Retinal pigment epithelial cell (primary cell): ENCODE measurements at regions not wholly inside any gene's neighbourhood (a gene's known extent, or its start where the extent isn't known, plus 50 kb on each side); places are given as distances from the start of the nearest gene placed in this dataset.

Experiments used
- DNase-seq: peaks from one replicate; pipeline ENCODE4 v3.0.0-alpha.2; 2010; ENCODE audit warnings: low read depth
- H3K4me3 ChIP-seq: 2 replicates; pipeline ENCODE4 v1.5.1; 2011; ENCODE audit warnings: mild to moderate bottlenecking, low read length, control low read depth, moderate library complexity
- CTCF ChIP-seq: conservative IDR thresholded peaks from 2 replicates; pipeline ENCODE4 v1.5.1; 2011; ENCODE audit warnings: low read depth, low read length, control low read depth, inconsistent platforms

- no peak for DNase-seq
- H3K4me3 ChIP-seq = no peak overlapping the region
- no peak for TF ChIP-seq CTCF
These were observed 727.8 kb downstream of the CDH11 start for GRCh38 chr16:64394061-64394460.

GRCh38 chr16:64392456-64392855 is 729.4 kb downstream of the CDH11 start:
- DNase-seq = no peak
- TF ChIP-seq CTCF = no peak
- no peak overlapping the region for H3K4me3 ChIP-seq

DNA sequence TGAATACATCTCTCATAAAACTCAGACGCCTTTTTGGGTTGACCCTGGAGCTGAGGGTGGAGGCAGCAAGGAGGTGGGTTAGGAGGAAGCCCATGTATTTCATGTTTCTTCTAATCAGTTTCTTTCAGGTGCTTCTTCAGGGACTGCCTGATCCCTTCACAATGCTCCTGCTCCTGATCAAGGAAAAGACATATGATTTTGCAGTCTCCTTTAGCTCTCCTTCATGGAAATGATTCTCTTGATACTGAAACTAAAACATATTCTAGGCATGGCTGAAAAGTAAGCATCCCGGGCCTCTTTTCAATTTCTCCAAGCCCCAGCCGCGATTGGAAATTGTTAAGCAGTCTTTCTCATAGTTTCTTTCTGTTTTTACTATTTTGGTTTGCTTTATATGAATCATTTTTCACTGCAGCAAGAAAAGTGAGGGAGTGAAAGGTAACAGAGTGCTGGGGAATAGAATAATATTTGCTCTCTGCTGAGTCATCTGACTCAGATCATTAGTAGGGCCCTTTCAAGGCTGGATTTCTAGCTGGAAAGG is 730.7 kb downstream of the CDH11 start:
- DNase-seq = no peak
- no peak overlapping the region for H3K4me3 ChIP-seq

GRCh38 chr16:64390102-64390501 is 731.8 kb downstream of the CDH11 start:
- no peak for DNase-seq
- TF ChIP-seq CTCF = no peak
- no peak overlapping the region for H3K4me3 ChIP-seq

More for the DNA sequence above, 730.7 kb downstream of the CDH11 start:
- TF ChIP-seq CTCF = no peak

DNA sequence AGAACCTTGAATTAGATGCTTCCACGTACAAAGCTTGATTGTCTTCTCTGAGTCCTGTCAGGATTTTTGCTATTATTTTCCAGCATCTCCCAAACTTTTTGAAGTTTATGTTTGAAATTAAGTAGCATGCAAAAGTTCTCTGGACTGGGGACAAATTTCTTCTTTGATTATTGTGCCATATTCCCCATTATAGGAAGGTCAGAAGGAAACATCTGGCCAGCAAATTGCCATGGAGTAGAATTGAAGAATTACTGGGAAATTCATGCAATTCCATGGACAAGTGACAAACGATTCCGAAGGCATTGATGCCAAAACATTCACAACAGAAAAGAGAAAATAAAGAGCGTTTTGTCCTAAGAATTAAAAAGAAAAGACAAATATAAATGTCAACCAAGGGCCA is 737.2 kb downstream of the CDH11 start:
- DNase-seq = no peak
- no peak overlapping the region for H3K4me3 ChIP-seq
- no peak for TF ChIP-seq CTCF

GRCh38 chr16:64381979-64382378 is 739.9 kb downstream of the CDH11 start:
- no peak for TF ChIP-seq CTCF
- DNase-seq = no peak
- no peak overlapping the region for H3K4me3 ChIP-seq

DNA sequence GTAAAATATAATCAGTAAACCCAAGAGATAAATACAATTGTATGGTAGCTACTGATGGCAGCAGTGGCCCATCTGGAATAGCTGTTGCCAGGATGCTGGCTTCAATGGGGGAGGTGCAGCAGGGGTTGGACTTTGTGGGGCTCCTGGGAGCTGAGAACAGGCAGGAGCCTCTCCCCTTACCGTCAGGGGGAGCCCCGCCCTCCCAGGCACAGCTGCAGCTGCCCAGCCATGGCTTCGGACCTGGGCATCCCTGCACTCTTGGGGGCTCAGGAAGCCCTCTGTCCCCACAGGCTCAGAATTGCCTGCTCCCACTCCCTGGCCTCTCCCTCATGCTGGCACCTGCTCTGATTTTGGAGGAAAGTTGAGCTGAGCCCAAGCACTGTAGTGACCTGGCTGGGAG is 741.1 kb downstream of the CDH11 start:
- TF ChIP-seq CTCF = no peak
- H3K4me3 ChIP-seq = no peak overlapping the region
- DNase-seq = no peak
